ENCODE measurements at regions not wholly inside any gene's neighbourhood (a gene's known extent, or its start where the extent isn't known, plus 50 kb on each side); places are given as distances from the start of the nearest gene placed in this dataset.

GRCh38 chr7:82539969-82540368 lies 96.4 kb upstream of the CACNA2D1 start:
- Histone ChIP-seq H3K4me3 (ENCODE audit: insufficient read length, low read depth) (no peak overlapping the region), H3K9me3 (ENCODE audit: insufficient read depth, low read length) (no peaks in the 10 kb centered on the region), H3K9ac (ENCODE audit: insufficient read length, low read depth) (no peak overlapping the region), H3K36me3 (ENCODE audit: insufficient read depth, insufficient read length, low read length) (no peaks in the 10 kb centered on the region), H3K4me1 (ENCODE audit: insufficient read depth, insufficient read length) (no peaks in the 10 kb centered on the region), H3K27me3 (ENCODE audit: insufficient read depth, insufficient read length) (no peaks in the 10 kb centered on the region)
- TF ChIP-seq YY1 (IDR thresholded peaks at IDR 0.05; ENCODE audit: insufficient read depth, insufficient read length) = no peak
- TF ChIP-seq ZNF274 (IDR thresholded peaks at IDR 0.05; ENCODE audit: low read depth, low read length) = no peak
- TF ChIP-seq SUZ12 (IDR thresholded peaks at IDR 0.05; ENCODE audit: extremely low read depth, insufficient read depth, insufficient read length) = no peak
- DNase-seq (ENCODE audit: low read depth, low spot score) = no peak

- no peak for DNase-seq (ENCODE audit: low read depth, low spot score)
- Histone ChIP-seq H3K27me3 (ENCODE audit: insufficient read depth, insufficient read length) (no peaks in the 10 kb centered on the region), H3K36me3 (ENCODE audit: insufficient read depth, insufficient read length, low read length) (no peaks in the 10 kb centered on the region), H3K4me1 (ENCODE audit: insufficient read depth, insufficient read length) (no peaks in the 10 kb centered on the region), H3K9ac (ENCODE audit: insufficient read length, low read depth) (no peak overlapping the region), H3K4me3 (ENCODE audit: insufficient read length, low read depth) (no peak overlapping the region), H3K9me3 (ENCODE audit: insufficient read depth, low read length) (no peaks in the 10 kb centered on the region)
- no peak for TF ChIP-seq ZNF274 (IDR thresholded peaks at IDR 0.05; ENCODE audit: low read depth, low read length)
Observed at GRCh38 chr7:82534684-82535083, 91.1 kb upstream of the CACNA2D1 start.

GRCh38 chr7:82530361-82530760 lies 86.8 kb upstream of the CACNA2D1 start:
- no peak overlapping the region for H3K4me3 ChIP-seq (ENCODE audit: insufficient read length, low read depth)
- DNase-seq (ENCODE audit: low read depth, low spot score) = peak; percentile 25
- TF ChIP-seq YY1 (IDR thresholded peaks at IDR 0.05; ENCODE audit: insufficient read depth, insufficient read length) = no peak
- TF ChIP-seq SUZ12 (IDR thresholded peaks at IDR 0.05; ENCODE audit: extremely low read depth, insufficient read depth, insufficient read length) = no peak
- TF ChIP-seq ZNF274 (IDR thresholded peaks at IDR 0.05; ENCODE audit: low read depth, low read length) = no peak
- peaks cover 8% of the 10 kb centered on the region; the same call in 1 of the 2 replicates for H3K9me3 ChIP-seq (ENCODE audit: insufficient read depth, low read length)
- no peaks in the 10 kb centered on the region for H3K4me1 ChIP-seq (ENCODE audit: insufficient read depth, insufficient read length)
- no peaks in the 10 kb centered on the region for H3K27me3 ChIP-seq (ENCODE audit: insufficient read depth, insufficient read length)
- H3K36me3 ChIP-seq (ENCODE audit: insufficient read depth, insufficient read length, low read length) = no peaks in the 10 kb centered on the region
- no peak overlapping the region for H3K9ac ChIP-seq (ENCODE audit: insufficient read length, low read depth)

- no peak for TF ChIP-seq ZNF274 (IDR thresholded peaks at IDR 0.05; ENCODE audit: low read depth, low read length)
- no peak for TF ChIP-seq YY1 (IDR thresholded peaks at IDR 0.05; ENCODE audit: insufficient read depth, insufficient read length)
- no peak for TF ChIP-seq SUZ12 (IDR thresholded peaks at IDR 0.05; ENCODE audit: extremely low read depth, insufficient read depth, insufficient read length)
- no peak overlapping the region for H3K4me3 ChIP-seq (ENCODE audit: insufficient read length, low read depth)
Observed at GRCh38 chr7:82528577-82529310, 85.2 kb upstream of the CACNA2D1 start.

GRCh38 chr7:82527851-82528250 lies 84.3 kb upstream of the CACNA2D1 start:
- Histone ChIP-seq H3K9me3 (ENCODE audit: insufficient read depth, low read length) (peaks cover 8% of the 10 kb centered on the region; the same call in 1 of the 2 replicates), H3K4me3 (ENCODE audit: insufficient read length, low read depth) (no peak overlapping the region), H3K9ac (ENCODE audit: insufficient read length, low read depth) (no peak overlapping the region), H3K4me1 (ENCODE audit: insufficient read depth, insufficient read length) (no peaks in the 10 kb centered on the region), H3K36me3 (ENCODE audit: insufficient read depth, insufficient read length, low read length) (no peaks in the 10 kb centered on the region), H3K27me3 (ENCODE audit: insufficient read depth, insufficient read length) (no peaks in the 10 kb centered on the region)
- TF ChIP-seq ZNF274 (IDR thresholded peaks at IDR 0.05; ENCODE audit: low read depth, low read length) = no peak
- TF ChIP-seq YY1 (IDR thresholded peaks at IDR 0.05; ENCODE audit: insufficient read depth, insufficient read length) = no peak
- no peak for TF ChIP-seq SUZ12 (IDR thresholded peaks at IDR 0.05; ENCODE audit: extremely low read depth, insufficient read depth, insufficient read length)
- no peak for DNase-seq (ENCODE audit: low read depth, low spot score)

More at GRCh38 chr7:82528577-82529310, 85.2 kb upstream of the CACNA2D1 start:
- H3K36me3 ChIP-seq (ENCODE audit: insufficient read depth, insufficient read length, low read length) = no peaks in the 10 kb centered on the region
- DNase-seq (ENCODE audit: low read depth, low spot score) = no peak
- H3K4me1 ChIP-seq (ENCODE audit: insufficient read depth, insufficient read length) = no peaks in the 10 kb centered on the region
- peaks cover 8% of the 10 kb centered on the region; the same call in 1 of the 2 replicates for H3K9me3 ChIP-seq (ENCODE audit: insufficient read depth, low read length)
- no peak overlapping the region for H3K9ac ChIP-seq (ENCODE audit: insufficient read length, low read depth)
- H3K27me3 ChIP-seq (ENCODE audit: insufficient read depth, insufficient read length) = no peaks in the 10 kb centered on the region

GRCh38 chr7:82521906-82522445 lies 78.4 kb upstream of the CACNA2D1 start:
- TF ChIP-seq YY1 (IDR thresholded peaks at IDR 0.05; ENCODE audit: insufficient read depth, insufficient read length) = no peak
- H3K4me1 ChIP-seq (ENCODE audit: insufficient read depth, insufficient read length) = no peaks in the 10 kb centered on the region

GRCh38 chr7:82517050-82517449 lies 73.5 kb upstream of the CACNA2D1 start:
- Histone ChIP-seq H3K4me1 (ENCODE audit: insufficient read depth, insufficient read length) (no peaks in the 10 kb centered on the region), H3K9ac (ENCODE audit: insufficient read length, low read depth) (no peak overlapping the region), H3K36me3 (ENCODE audit: insufficient read depth, insufficient read length, low read length) (no peaks in the 10 kb centered on the region), H3K4me3 (ENCODE audit: insufficient read length, low read depth) (no peak overlapping the region), H3K27me3 (ENCODE audit: insufficient read depth, insufficient read length) (no peaks in the 10 kb centered on the region), H3K9me3 (ENCODE audit: insufficient read depth, low read length) (no peaks in the 10 kb centered on the region)
- no peak for TF ChIP-seq ZNF274 (IDR thresholded peaks at IDR 0.05; ENCODE audit: low read depth, low read length)
- no peak for TF ChIP-seq YY1 (IDR thresholded peaks at IDR 0.05; ENCODE audit: insufficient read depth, insufficient read length)
- TF ChIP-seq SUZ12 (IDR thresholded peaks at IDR 0.05; ENCODE audit: extremely low read depth, insufficient read depth, insufficient read length) = no peak
- DNase-seq (ENCODE audit: low read depth, low spot score) = no peak

More at GRCh38 chr7:82521906-82522445, 78.4 kb upstream of the CACNA2D1 start:
- no peaks in the 10 kb centered on the region for H3K27me3 ChIP-seq (ENCODE audit: insufficient read depth, insufficient read length)
- no peaks in the 10 kb centered on the region for H3K36me3 ChIP-seq (ENCODE audit: insufficient read depth, insufficient read length, low read length)
- H3K4me3 ChIP-seq (ENCODE audit: insufficient read length, low read depth) = no peak overlapping the region
- H3K9me3 ChIP-seq (ENCODE audit: insufficient read depth, low read length) = peaks cover 1% of the 10 kb centered on the region; the same call in 1 of the 2 replicates
- no peak for DNase-seq (ENCODE audit: low read depth, low spot score)
- no peak overlapping the region for H3K9ac ChIP-seq (ENCODE audit: insufficient read length, low read depth)

All from NT2/D1 (cell line).